Right lobe of liver (tissue), 6 donors: ENCODE measurements at regions not wholly inside any gene's neighbourhood (a gene's known extent, or its start where the extent isn't known, plus 50 kb on each side); places are given as distances from the start of the nearest gene placed in this dataset.
"Not testable (repeated sequence)": the region's sequence is repeated elsewhere in the genome, so short reads cannot be mapped to it uniquely, and the experiment has no call there.

ENCODE experiments used
- ATAC-seq, 4 donors: fragments of 200-7000 bp; cut with Tn5 transposase; one replicate each; pipeline ENCODE4 v1.9.1; 2020; ENCODE audit warnings: mild to moderate bottlenecking in 4 of 4, moderate library complexity in 4 of 4
- DNase-seq, 3 donors: peaks; one replicate each; pipeline ENCODE4 v3.0.0-alpha.2; 2020
- H3K27ac ChIP-seq, 3 donors: fragments of 200-600 bp; one replicate each; pipeline ENCODE4 v1.8.0; 2022
- H3K27me3 ChIP-seq, 2 donors: fragments of 200-600 bp; one replicate each; pipeline ENCODE4 v1.8.0; 2022
- H3K36me3 ChIP-seq, 4 donors: fragments of 200-600 bp; sonication (generic) in 1 of 4; one replicate each; pipeline versions ENCODE4 v1.5.1 to v1.8.0; 2017 to 2022; ENCODE audit warnings: control low read depth in 1 of 4
- H3K4me1 ChIP-seq, 4 donors: fragments of 200-600 bp; sonication (generic) in 1 of 4; one replicate each; pipeline versions ENCODE4 v1.5.1 to v1.8.0; 2017 to 2022; ENCODE audit warnings: control low read depth in 1 of 4
- H3K4me3 ChIP-seq, 3 donors: fragments of 200-600 bp; one replicate each; pipeline ENCODE4 v1.8.0; 2022
- H3K9me3 ChIP-seq, 4 donors: fragments of 200-600 bp; sonication (generic) in 1 of 4; one replicate each; pipeline versions ENCODE4 v1.5.1 to v1.8.0; 2017 to 2022; ENCODE audit warnings: control low read depth in 1 of 4
- WGBS: methylation state at CpG from one replicate; pipeline ENCODE4 v1.1.6; 2018; ENCODE audit warnings: low coverage, low lambda C conversion rate; ENCODE audit not compliant: insufficient coverage; ENCODE audit errors: missing lambda C conversion rate; 5-methylcytosine and 5-hydroxymethylcytosine counted together
- intact Hi-C, 2 donors: fragments of 100-400 bp; cut with DNase I; formaldehyde crosslinking; loops; one replicate each; pipeline versions ENCODE4 v1.11.2 to v1.14.1; 2022
- donor health status: DM: no; HTN: yes; CAD: no.
- donor health status: DM: no; HTN: no; CAD: no.
- donor health status: DM: no; HTN: no; CAD: no.
- donor health status: DM: no; HTN: yes; CAD: no.
- donor health status: DM: no; HTN: yes; CAD: no.

DNA sequence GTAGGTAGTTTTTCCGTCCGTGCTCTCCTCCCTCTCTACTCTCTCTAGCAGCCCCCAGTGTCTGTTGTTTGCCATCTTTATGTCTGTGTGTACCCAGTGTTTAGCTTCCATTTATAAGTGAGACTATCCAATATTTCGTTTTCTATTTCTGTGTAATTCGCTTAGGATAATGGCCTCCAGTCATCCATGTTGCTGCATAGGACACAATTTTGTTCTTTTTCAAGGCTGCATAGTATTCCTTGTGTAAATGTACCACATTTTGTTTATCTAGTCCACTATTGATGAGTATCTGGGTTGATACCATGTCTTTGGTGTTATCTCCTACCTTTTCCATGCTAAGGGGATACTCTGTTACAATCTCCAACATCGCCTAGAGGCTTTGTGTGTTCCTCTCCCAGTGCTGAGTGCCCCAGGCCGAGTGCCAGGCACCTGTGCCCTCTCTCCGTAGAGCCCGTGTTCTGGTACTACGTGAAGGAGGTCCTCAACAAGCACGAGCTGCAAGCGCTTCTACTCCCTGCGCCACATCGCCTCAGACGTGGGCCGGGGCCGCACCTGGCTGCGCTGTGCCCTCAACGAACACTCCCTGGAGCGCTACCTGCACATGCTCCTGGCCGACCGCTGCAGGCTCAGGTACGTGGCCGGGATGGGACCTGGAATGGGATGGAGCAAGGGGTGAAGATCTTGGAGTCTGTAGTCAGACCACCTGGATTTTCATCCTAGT is 51.0 kb downstream of the NPIPB11 start:
- DNase-seq, H3K4me1 ChIP-seq, H3K36me3 ChIP-seq, H3K9me3 ChIP-seq, intact Hi-C loops, H3K27ac ChIP-seq, H3K27me3 ChIP-seq, H3K4me3 ChIP-seq: not testable (repeated sequence)
- 98% methylated on average over 6 of the region's 23 CpGs for WGBS
- ATAC-seq = peak in 1 of 4 donors; percentile 41

GRCh38 chr16:29354449-29354848 is 52.1 kb downstream of the NPIPB11 start:
- H3K9me3 ChIP-seq, H3K4me1 ChIP-seq, H3K27me3 ChIP-seq, intact Hi-C loops, H3K4me3 ChIP-seq, H3K27ac ChIP-seq, H3K36me3 ChIP-seq, DNase-seq: not testable (repeated sequence)
- WGBS = 18% methylated on average over 2 of the region's 5 CpGs
- ATAC-seq = peak; percentile 48 to 79 (median 54)

GRCh38 chr16:29352617-29352999 is 53.9 kb downstream of the NPIPB11 start:
- intact Hi-C loops, H3K27ac ChIP-seq, ATAC-seq, H3K4me3 ChIP-seq, H3K9me3 ChIP-seq, H3K27me3 ChIP-seq, DNase-seq, H3K36me3 ChIP-seq, H3K4me1 ChIP-seq: not testable (repeated sequence)
- WGBS = no CpG with 5 or more reads among the region's 2 CpGs

- H3K9me3 ChIP-seq, H3K27ac ChIP-seq, DNase-seq, H3K27me3 ChIP-seq, H3K4me3 ChIP-seq, intact Hi-C loops, H3K4me1 ChIP-seq, H3K36me3 ChIP-seq: not testable (repeated sequence)
- peak in 2 of 4 donors; percentile 23 to 47 for ATAC-seq
- WGBS = 93% methylated on average over 2 of the region's 9 CpGs
Measured at GRCh38 chr16:29351970-29352616, 54.4 kb downstream of the NPIPB11 start.

DNA sequence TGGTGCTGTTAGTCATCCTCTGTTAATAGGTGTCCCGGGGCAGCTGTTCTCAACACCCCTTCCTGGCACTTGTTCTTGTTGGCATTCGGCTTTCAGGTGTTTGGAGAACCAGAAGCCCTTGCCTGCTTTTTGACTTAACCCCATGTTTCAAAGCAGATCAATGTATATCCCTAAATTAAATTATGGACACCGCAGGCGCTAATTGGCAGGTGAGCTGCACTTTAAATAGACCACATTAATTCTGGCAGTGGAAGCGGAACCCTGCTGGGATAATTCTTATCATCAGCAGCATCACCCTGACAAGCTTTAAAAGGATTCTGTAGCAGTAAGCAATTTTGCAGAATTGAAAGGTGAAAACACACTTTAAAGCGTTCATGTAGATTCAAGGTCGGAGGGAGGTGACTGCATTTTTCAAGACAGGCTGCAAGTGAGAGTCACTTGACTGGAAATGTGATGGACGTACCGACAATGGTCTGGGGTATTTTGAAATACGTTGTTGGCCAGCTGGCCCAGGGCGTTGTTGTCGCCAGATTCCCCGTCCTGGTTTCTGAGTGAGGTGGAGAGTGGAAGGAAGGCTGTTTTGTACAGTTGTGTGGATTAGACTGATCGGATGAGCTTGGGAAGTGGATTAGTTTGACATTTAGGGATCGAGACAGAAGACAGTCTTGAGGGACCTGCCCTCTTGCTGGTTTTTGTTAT is 55.1 kb downstream of the NPIPB11 start:
- ATAC-seq, H3K27ac ChIP-seq, intact Hi-C loops, H3K36me3 ChIP-seq, H3K27me3 ChIP-seq, H3K9me3 ChIP-seq, H3K4me3 ChIP-seq, DNase-seq, H3K4me1 ChIP-seq: not testable (repeated sequence)
- 71% methylated on average over 8 of the region's 15 CpGs for WGBS

DNA sequence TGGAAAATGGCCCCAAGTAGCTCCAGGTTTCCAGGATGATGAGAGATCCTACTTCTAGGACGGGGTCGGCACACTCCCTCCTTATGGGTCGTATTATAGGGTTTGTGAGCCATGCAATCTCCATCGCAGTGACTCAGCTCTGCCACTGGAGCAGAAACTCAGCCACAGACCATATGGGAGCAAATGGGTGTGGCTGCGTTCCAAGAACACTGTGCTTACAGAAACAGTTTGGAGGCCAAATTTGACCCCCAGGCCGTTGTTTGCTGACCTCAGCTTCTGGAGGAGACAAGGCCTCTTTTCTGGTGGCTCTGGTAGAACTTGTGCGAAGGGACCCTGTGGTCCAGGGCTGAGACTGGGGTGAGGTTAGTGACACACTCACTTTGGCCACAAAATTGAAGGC is 56.5 kb downstream of the NPIPB11 start:
- no CpG with 5 or more reads among the region's 7 CpGs for WGBS
- ATAC-seq = peak in 2 of 4 donors; percentile 14 to 20
- H3K36me3 ChIP-seq = not testable (repeated sequence)

GRCh38 chr16:29348748-29349147 is 57.8 kb downstream of the NPIPB11 start:
- H3K27ac ChIP-seq, H3K4me3 ChIP-seq, H3K27me3 ChIP-seq, DNase-seq, H3K4me1 ChIP-seq, H3K36me3 ChIP-seq, H3K9me3 ChIP-seq, intact Hi-C loops: not testable (repeated sequence)
- ATAC-seq = peak; percentile 72 to 83 (median 82)
- 30% methylated on average over 2 of the region's 3 CpGs for WGBS

More for the DNA sequence above, 56.5 kb downstream of the NPIPB11 start:
- H3K9me3 ChIP-seq, H3K4me3 ChIP-seq, H3K27me3 ChIP-seq, H3K4me1 ChIP-seq, intact Hi-C loops, DNase-seq, H3K27ac ChIP-seq: not testable (repeated sequence)

- H3K4me3 ChIP-seq, H3K27me3 ChIP-seq, DNase-seq, H3K9me3 ChIP-seq, H3K27ac ChIP-seq, H3K36me3 ChIP-seq, H3K4me1 ChIP-seq, intact Hi-C loops: not testable (repeated sequence)
- ATAC-seq = peak; percentile 12 to 42 (median 22)
- WGBS = no CpG with 5 or more reads among the region's 2 CpGs
Measured at GRCh38 chr16:29348123-29348690, 58.3 kb downstream of the NPIPB11 start.

GRCh38 chr16:29346796-29347580 is 59.5 kb downstream of the NPIPB11 start:
- H3K4me1 ChIP-seq, ATAC-seq, H3K4me3 ChIP-seq, H3K27me3 ChIP-seq, DNase-seq, intact Hi-C loops, H3K36me3 ChIP-seq, H3K9me3 ChIP-seq, H3K27ac ChIP-seq: not testable (repeated sequence)
- WGBS = 75% methylated on average over 6 of the region's 7 CpGs

- intact Hi-C loops, H3K27me3 ChIP-seq, H3K4me1 ChIP-seq, ATAC-seq, DNase-seq, H3K27ac ChIP-seq, H3K36me3 ChIP-seq, H3K4me3 ChIP-seq, H3K9me3 ChIP-seq: not testable (repeated sequence)
- WGBS = 79% methylated on average over 2 of the region's 2 CpGs
Measured at GRCh38 chr16:29346203-29346602, 60.3 kb downstream of the NPIPB11 start.
